Suprapubic skin (tissue), 4 donors: ENCODE measurements at regions not wholly inside any gene's neighbourhood (a gene's known extent, or its start where the extent isn't known, plus 50 kb on each side); places are given as distances from the start of the nearest gene placed in this dataset.

Experiments
- DNase-seq, 2 donors: peaks; one replicate each; pipeline ENCODE4 v3.0.0-alpha.2; 2019; ENCODE audit warnings: low spot score in 2 of 2
- H3K27ac ChIP-seq: fragments of 200-600 bp; sonication (generic); one replicate; pipeline ENCODE4 v1.5.1; 2019
- H3K27me3 ChIP-seq: fragments of 200-600 bp; sonication (generic); one replicate; pipeline ENCODE4 v1.5.1; 2019
- H3K36me3 ChIP-seq: fragments of 200-600 bp; sonication (generic); one replicate; pipeline ENCODE4 v1.5.1; 2019
- H3K4me1 ChIP-seq: fragments of 200-600 bp; sonication (generic); one replicate; pipeline ENCODE4 v1.5.1; 2019
- H3K4me3 ChIP-seq: fragments of 200-600 bp; sonication (generic); one replicate; pipeline ENCODE4 v1.5.1; 2019; ENCODE audit warnings: mild to moderate bottlenecking
- H3K9me3 ChIP-seq: fragments of 200-600 bp; sonication (generic); one replicate; pipeline ENCODE4 v1.5.1; 2019
- EP300 ChIP-seq: sonication (generic); formaldehyde crosslinking; IDR thresholded peaks from one replicate; pipeline ENCODE4 v1.6.1; 2017; ENCODE audit warnings: antibody characterized with exemption
- POLR2A ChIP-seq, 2 donors: fragments of 450-650 bp; IDR thresholded peaks; one replicate each; pipeline ENCODE4 v1.6.1; 2017; ENCODE audit warnings: antibody characterized with exemption in 2 of 2, mild to moderate bottlenecking in 2 of 2, moderate library complexity in 2 of 2
- POLR2AphosphoS5 ChIP-seq, 3 donors: sonication (generic); formaldehyde crosslinking; IDR thresholded peaks; one replicate each; pipeline ENCODE4 v1.6.1; 2017; ENCODE audit warnings: antibody characterized with exemption in 3 of 3
- WGBS: methylation state at CpG from one replicate; pipeline ENCODE4 v1.1.5; 2018; 5-methylcytosine and 5-hydroxymethylcytosine counted together
- TF ChIP-seq, protein P1 (sequence below), 2 donors: fragments of 200-600 bp in 1 of 2; fragments of 450-650 bp in 1 of 2; sonication (generic) in 1 of 2; IDR thresholded peaks; one replicate each; pipeline ENCODE4 v1.5.1; 2016 to 2019; ENCODE audit warnings: antibody characterized with exemption in 2 of 2, mild to moderate bottlenecking in 1 of 2, moderate library complexity in 1 of 2

GRCh38 chr3:194982472-194982871, 288.5 kb downstream of the XXYLT1 start:
- TF ChIP-seq, protein P1, sequence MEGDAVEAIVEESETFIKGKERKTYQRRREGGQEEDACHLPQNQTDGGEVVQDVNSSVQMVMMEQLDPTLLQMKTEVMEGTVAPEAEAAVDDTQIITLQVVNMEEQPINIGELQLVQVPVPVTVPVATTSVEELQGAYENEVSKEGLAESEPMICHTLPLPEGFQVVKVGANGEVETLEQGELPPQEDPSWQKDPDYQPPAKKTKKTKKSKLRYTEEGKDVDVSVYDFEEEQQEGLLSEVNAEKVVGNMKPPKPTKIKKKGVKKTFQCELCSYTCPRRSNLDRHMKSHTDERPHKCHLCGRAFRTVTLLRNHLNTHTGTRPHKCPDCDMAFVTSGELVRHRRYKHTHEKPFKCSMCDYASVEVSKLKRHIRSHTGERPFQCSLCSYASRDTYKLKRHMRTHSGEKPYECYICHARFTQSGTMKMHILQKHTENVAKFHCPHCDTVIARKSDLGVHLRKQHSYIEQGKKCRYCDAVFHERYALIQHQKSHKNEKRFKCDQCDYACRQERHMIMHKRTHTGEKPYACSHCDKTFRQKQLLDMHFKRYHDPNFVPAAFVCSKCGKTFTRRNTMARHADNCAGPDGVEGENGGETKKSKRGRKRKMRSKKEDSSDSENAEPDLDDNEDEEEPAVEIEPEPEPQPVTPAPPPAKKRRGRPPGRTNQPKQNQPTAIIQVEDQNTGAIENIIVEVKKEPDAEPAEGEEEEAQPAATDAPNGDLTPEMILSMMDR (IDR thresholded peaks at IDR 0.05): no peak
- TF ChIP-seq POLR2A (IDR thresholded peaks at IDR 0.05) (no peak), POLR2AphosphoS5 (IDR thresholded peaks at IDR 0.05) (no peak), EP300 (no peak)

GRCh38 chr3:194983121-194983520, 287.8 kb downstream of the XXYLT1 start:
- Histone ChIP-seq H3K27ac (no peak overlapping the region), H3K4me3 (no peak overlapping the region), H3K9me3 (no peaks in the 10 kb centered on the region), H3K36me3 (no peaks in the 10 kb centered on the region), H3K4me1 (peaks cover 24% of the 10 kb centered on the region), H3K27me3 (no peaks in the 10 kb centered on the region)
- DNase-seq: peak in 1 of 2 donors; percentile 29
- WGBS: 90% methylated on average over 2 of the region's 2 CpGs
- TF ChIP-seq POLR2AphosphoS5 (IDR thresholded peaks at IDR 0.05) (no peak), EP300 (no peak), POLR2A (IDR thresholded peaks at IDR 0.05) (no peak)
- TF ChIP-seq, protein P1 (IDR thresholded peaks at IDR 0.05): no peak

More at GRCh38 chr3:194982472-194982871, 288.5 kb downstream of the XXYLT1 start:
- Histone ChIP-seq H3K4me1 (peaks cover 24% of the 10 kb centered on the region), H3K9me3 (no peaks in the 10 kb centered on the region), H3K27ac (no peak overlapping the region), H3K4me3 (no peak overlapping the region), H3K36me3 (no peaks in the 10 kb centered on the region), H3K27me3 (no peaks in the 10 kb centered on the region)
- 96% methylated on average over 3 of the region's 3 CpGs for WGBS
- DNase-seq: no peak

DNA sequence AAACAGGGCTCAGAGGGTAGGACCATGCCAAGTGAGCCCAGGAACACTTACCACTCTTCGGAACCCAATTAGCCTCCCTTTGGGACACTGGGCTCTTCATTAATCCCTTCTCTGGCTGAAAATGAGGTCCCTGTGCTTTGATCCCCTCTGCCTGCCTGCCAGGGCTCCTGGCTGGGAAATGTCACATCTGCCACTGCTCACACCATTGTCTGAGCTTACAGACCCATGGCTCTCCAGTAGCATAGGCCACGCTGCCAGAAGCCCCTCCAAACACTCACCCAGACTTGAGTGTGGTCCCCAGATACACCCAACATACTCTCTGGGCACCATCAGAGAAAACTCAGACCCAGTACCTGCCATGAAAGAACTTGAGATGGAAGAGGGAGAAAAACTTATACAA, 287.3 kb downstream of the XXYLT1 start:
- no peak for DNase-seq
- H3K27me3 ChIP-seq: no peaks in the 10 kb centered on the region
- H3K9me3 ChIP-seq: no peaks in the 10 kb centered on the region
- peaks cover 24% of the 10 kb centered on the region for H3K4me1 ChIP-seq
- no peak overlapping the region for H3K27ac ChIP-seq
- H3K36me3 ChIP-seq: no peaks in the 10 kb centered on the region
- H3K4me3 ChIP-seq: no peak overlapping the region
- WGBS: 91% methylated on average over 1 of the region's 2 CpGs
- TF ChIP-seq POLR2A (IDR thresholded peaks at IDR 0.05): no peak
- no peak for TF ChIP-seq POLR2AphosphoS5 (IDR thresholded peaks at IDR 0.05)
- no peak for TF ChIP-seq EP300
- TF ChIP-seq, protein P1 (IDR thresholded peaks at IDR 0.05): no peak

DNA sequence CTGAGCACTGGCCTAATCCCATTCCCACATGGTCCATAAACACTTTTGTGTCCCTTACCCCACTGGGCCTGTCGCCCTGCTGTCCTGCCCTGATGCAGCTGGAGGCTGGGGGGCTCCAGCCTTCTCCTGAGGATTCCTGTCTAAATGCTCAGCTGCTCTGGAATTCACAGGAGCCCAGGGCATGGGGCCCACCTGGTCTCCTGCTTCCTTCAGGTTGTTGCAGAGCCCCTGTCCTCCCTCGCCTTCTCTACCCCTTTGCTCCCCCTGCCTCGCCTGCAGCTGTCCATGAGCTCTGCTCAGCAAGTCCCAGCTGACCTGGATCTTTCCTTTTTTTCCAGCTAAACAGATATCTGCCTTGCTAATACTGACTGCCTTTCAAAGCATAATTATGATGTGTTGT, 286.9 kb downstream of the XXYLT1 start:
- Histone ChIP-seq H3K27ac (no peak overlapping the region), H3K4me3 (no peak overlapping the region), H3K27me3 (no peaks in the 10 kb centered on the region), H3K36me3 (no peaks in the 10 kb centered on the region), H3K4me1 (peaks cover 24% of the 10 kb centered on the region), H3K9me3 (no peaks in the 10 kb centered on the region)
- TF ChIP-seq, protein P1 (IDR thresholded peaks at IDR 0.05): no peak
- TF ChIP-seq POLR2AphosphoS5 (IDR thresholded peaks at IDR 0.05) (no peak), EP300 (no peak), POLR2A (IDR thresholded peaks at IDR 0.05) (no peak)
- no peak for DNase-seq
- 94% methylated on average over 3 of the region's 3 CpGs for WGBS

- H3K4me1 ChIP-seq: peaks cover 24% of the 10 kb centered on the region
- H3K4me3 ChIP-seq: peak overlapping the region; percentile 37
- WGBS: 57% methylated on average over 7 of the region's 9 CpGs
- TF ChIP-seq POLR2A (IDR thresholded peaks at IDR 0.05) (no peak), POLR2AphosphoS5 (IDR thresholded peaks at IDR 0.05) (no peak), EP300 (no peak)
- TF ChIP-seq, protein P1 (IDR thresholded peaks at IDR 0.05): no peak
- H3K36me3 ChIP-seq: no peaks in the 10 kb centered on the region
- no peaks in the 10 kb centered on the region for H3K9me3 ChIP-seq
- no peaks in the 10 kb centered on the region for H3K27me3 ChIP-seq
- H3K27ac ChIP-seq: no peak overlapping the region
- DNase-seq: no peak
These were observed 286.3 kb downstream of the XXYLT1 start for GRCh38 chr3:194984622-194985021.
